ENCODE measurements at regions not wholly inside any gene's neighbourhood (a gene's known extent, or its start where the extent isn't known, plus 50 kb on each side); places are given as distances from the start of the nearest gene placed in this dataset.
"Not testable (repeated sequence)": the region's sequence is repeated elsewhere in the genome, so short reads cannot be mapped to it uniquely, and the experiment has no call there.

GRCh38 chrX:73944563-73944908 is 92.0 kb upstream of the XIST start:
- TF ChIP-seq CTCF (IDR thresholded peaks at IDR 0.05; ENCODE audit: borderline replicate concordance, insufficient read depth, low read depth, low read length): no peak
- peak overlapping the region; percentile 96 for H3K4me3 ChIP-seq (ENCODE audit: low read depth, low read length)

DNA sequence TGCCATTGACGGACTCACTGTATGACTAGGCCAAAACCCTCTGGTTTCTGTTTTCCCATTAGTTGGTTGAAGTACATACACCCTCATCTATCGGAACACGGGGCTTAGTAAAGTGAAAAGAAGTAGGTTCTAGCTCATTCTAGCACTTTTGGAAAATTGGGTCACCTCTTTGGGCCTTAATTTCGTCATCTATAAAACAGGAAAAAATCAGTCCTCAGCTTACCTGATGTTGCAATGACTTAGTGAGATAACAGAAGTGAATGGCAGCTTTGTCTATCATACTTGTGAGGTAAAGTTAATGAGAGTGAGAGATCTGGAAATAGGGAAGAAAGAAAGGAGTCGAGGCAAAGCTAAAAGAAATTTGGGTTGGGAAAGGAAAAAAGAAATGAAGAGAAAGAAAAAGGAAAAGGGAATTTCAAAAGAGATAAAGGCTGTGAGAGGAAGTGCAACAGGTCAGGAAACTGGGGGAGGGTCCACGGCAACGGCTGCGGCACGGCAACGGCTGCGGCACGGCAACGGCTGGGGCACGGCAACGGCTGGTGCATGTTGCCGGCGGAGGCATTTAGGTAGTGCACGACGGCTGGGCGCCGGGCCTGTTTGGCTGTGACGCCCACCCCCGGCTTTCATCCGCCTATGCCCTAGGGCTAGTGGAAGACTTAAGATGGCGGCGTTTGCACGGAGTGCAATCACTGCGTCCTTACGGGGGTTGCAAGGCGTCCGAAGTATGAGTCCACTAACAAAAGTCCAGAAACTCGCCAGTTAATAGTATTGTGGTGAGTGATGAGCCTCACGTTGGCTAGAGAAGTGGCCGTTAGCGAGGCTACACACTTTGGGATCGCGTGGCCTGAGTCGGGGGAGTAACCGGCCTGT is 91.4 kb upstream of the XIST start:
- no peak for TF ChIP-seq CTCF (IDR thresholded peaks at IDR 0.05; ENCODE audit: borderline replicate concordance, insufficient read depth, low read depth, low read length)
- H3K4me3 ChIP-seq (ENCODE audit: low read depth, low read length): peak overlapping the region; percentile 96

- H3K4me3 ChIP-seq (ENCODE audit: low read depth, low read length): no peak overlapping the region
- no peak for TF ChIP-seq CTCF (IDR thresholded peaks at IDR 0.05; ENCODE audit: borderline replicate concordance, insufficient read depth, low read depth, low read length)
Measured at GRCh38 chrX:73940893-73941470, 88.5 kb upstream of the XIST start.

DNA sequence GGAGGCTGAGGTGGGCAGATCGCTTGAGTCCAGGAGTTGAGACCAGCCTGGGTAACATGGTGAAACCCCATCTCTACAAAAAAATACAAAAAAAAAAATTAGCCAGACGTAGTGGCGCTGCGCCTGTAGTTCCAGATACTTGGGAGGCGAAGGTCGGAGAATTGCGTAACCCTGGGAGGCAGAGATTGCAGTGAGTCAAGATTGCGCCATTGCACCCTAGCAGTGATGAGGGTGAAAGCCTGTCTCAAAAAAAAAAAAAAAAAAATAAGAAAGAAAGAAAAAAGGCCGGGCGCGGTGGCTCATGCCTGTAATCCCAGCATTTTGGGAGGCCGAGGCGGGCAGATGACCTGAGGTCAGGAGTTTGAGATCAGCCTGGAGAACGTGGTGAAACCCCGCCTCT is 85.3 kb upstream of the XIST start:
- H3K4me3 ChIP-seq (ENCODE audit: low read depth, low read length): not testable (repeated sequence)

DNA sequence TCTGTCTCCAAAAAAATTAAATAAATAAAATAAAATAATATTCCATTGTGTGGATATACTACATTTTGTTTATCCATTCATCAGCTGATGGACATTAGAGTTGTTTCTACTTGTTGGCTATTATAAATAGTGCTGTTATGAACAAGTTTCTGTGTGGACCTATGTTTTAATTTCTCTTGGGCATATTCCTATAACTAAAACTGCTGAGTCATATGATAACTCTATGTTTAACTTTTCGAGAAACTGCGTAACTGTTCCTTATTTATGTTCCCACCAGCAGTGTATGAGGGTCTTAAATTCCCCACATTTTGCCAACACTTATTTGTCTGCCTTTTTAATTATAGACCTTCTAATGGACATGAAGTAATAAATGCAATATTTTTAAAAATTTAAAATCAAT is 80.0 kb upstream of the XIST start:
- no peak overlapping the region for H3K4me3 ChIP-seq (ENCODE audit: low read depth, low read length)
- no peak for TF ChIP-seq CTCF (IDR thresholded peaks at IDR 0.05; ENCODE audit: borderline replicate concordance, insufficient read depth, low read depth, low read length)

- H3K4me3 ChIP-seq (ENCODE audit: low read depth, low read length): no peak overlapping the region
Measured at GRCh38 chrX:73930300-73930699, 77.8 kb upstream of the XIST start.

GRCh38 chrX:73922856-73923455 is 70.4 kb upstream of the XIST start:
- H3K4me3 ChIP-seq (ENCODE audit: low read depth, low read length): no peak overlapping the region
- TF ChIP-seq CTCF (IDR thresholded peaks at IDR 0.05; ENCODE audit: borderline replicate concordance, insufficient read depth, low read depth, low read length): no peak

More at GRCh38 chrX:73930300-73930699, 77.8 kb upstream of the XIST start:
- TF ChIP-seq CTCF (IDR thresholded peaks at IDR 0.05; ENCODE audit: borderline replicate concordance, insufficient read depth, low read depth, low read length): no peak

Data from GM12875 (cell line).